ENCODE measurements at regions not wholly inside any gene's neighbourhood (a gene's known extent, or its start where the extent isn't known, plus 50 kb on each side); places are given as distances from the start of the nearest gene placed in this dataset.

- Mint-ChIP-seq H3K9me3 (ENCODE audit: insufficient read depth) (no peaks in the 10 kb centered on the region), H3K27me3 (peaks cover 48% of the 10 kb centered on the region), H3K4me3 (no peak overlapping the region), H3K27ac (no peak overlapping the region), H3K4me1 (no peaks in the 10 kb centered on the region)
- H3K9me3 ChIP-seq (ENCODE audit: control extremely low read depth in 1 of 3, control insufficient read depth in 2 of 3, insufficient read depth in 1 of 3, low read length in 2 of 3), result no peaks in the 10 kb centered on the region
- H3K79me2 ChIP-seq (ENCODE audit: control insufficient read depth, insufficient read depth, low read length), result no peaks in the 10 kb centered on the region
- H3K27ac ChIP-seq (ENCODE audit: low read length in 2 of 2), result no peak overlapping the region
- no peaks in the 10 kb centered on the region for H3K36me3 ChIP-seq (replicated peaks in 1 of 2; ENCODE audit: control extremely low read depth in 1 of 2, control insufficient read depth in 1 of 2, extremely low read depth in 1 of 2, insufficient read depth in 2 of 2, low read length in 1 of 2)
- no peaks in the 10 kb centered on the region for H4K20me1 ChIP-seq (ENCODE audit: control insufficient read depth, insufficient read depth, low read length, poor library complexity, severe bottlenecking)
- 100% methylated on average over 3 of the region's 3 CpGs for WGBS (ENCODE audit: insufficient coverage)
- no peak for ATAC-seq (ENCODE audit: low read depth)
- DNase-seq, result no peak
- ChIA-PET POLR2A (no interaction called here), CTCF (interaction anchor here (11.2 kb wide), 1 partner anchor 12 kb away, joined by 86 read pairs; no protein-coding TSS in a partner anchor)
- H3K4me1 ChIP-seq (ENCODE audit: control insufficient read depth in 2 of 2, insufficient read depth in 2 of 2, low read length in 2 of 2), result no peaks in the 10 kb centered on the region
- no peak overlapping the region for H3K9ac ChIP-seq (ENCODE audit: low read length)
- intact Hi-C loops (cut with micrococcal nuclease), result no loop called here
- peaks cover 0 to 17% (median 7%) of the 10 kb centered on the region in 4 experiments for H3K27me3 ChIP-seq (replicated peaks in 1 of 4; ENCODE audit: control extremely low read depth in 1 of 4, control insufficient read depth in 3 of 4, insufficient read depth in 4 of 4, low read length in 3 of 4)
- TF ChIP-seq CTCF (IDR thresholded peaks at IDR 0.05) (no peak), EZH2 (IDR thresholded peaks at IDR 0.05; ENCODE audit: borderline replicate concordance, insufficient read depth, low read depth, low read length, poor library complexity, severe bottlenecking) (no peak)
- no peak overlapping the region for H3K4me2 ChIP-seq (replicated peaks; ENCODE audit: low read depth, low read length, poor library complexity, severe bottlenecking)
- H3K4me3 ChIP-seq (ENCODE audit: control extremely low read depth in 1 of 5, extremely low read depth in 1 of 5, insufficient read depth in 1 of 5, low read depth in 2 of 5, low read length in 4 of 5), result no peak overlapping the region
- no peak overlapping the region for H2AFZ ChIP-seq (ENCODE audit: insufficient read depth, low read depth, low read length, poor library complexity, severe bottlenecking)
Observed at GRCh38 chr1:204818998-204819397, 51.7 kb upstream of the NFASC start.

DNA sequence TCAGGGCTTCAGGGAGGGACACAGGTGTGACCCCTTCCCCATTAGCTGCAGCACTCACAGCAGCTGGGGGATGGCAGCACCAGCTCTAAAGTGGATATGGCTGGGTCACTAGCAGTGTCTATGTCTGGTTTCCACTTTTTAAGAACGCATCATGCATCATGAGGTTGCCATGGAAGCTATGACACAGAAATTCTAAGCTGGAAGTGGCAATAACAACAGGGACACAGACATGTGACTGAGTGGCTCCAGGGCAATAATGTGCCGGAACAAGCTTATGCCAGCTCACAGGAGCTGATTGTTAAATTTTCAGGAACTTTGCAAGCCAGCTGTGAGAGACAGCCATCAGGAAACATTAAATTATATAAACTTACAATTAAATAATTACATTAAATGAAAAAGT lies 51.2 kb upstream of the NFASC start:
- peaks cover 43% of the 10 kb centered on the region for H3K27me3 Mint-ChIP-seq
- no peaks in the 10 kb centered on the region for H4K20me1 ChIP-seq (ENCODE audit: control insufficient read depth, insufficient read depth, low read length, poor library complexity, severe bottlenecking)
- CTCF ChIA-PET, result interaction anchor here (11.2 kb wide), 1 partner anchor 13 kb away, joined by 86 read pairs; no protein-coding TSS in a partner anchor
- H3K79me2 ChIP-seq (ENCODE audit: control insufficient read depth, insufficient read depth, low read length), result no peaks in the 10 kb centered on the region
- no peaks in the 10 kb centered on the region for H3K4me1 Mint-ChIP-seq
- no peak overlapping the region for H3K27ac ChIP-seq (ENCODE audit: low read length in 2 of 2)
- H3K27me3 ChIP-seq (replicated peaks in 1 of 4; ENCODE audit: control extremely low read depth in 1 of 4, control insufficient read depth in 3 of 4, insufficient read depth in 4 of 4, low read length in 3 of 4), result peaks cover 0 to 12% (median 6%) of the 10 kb centered on the region in 4 experiments
- no peaks in the 10 kb centered on the region for H3K36me3 ChIP-seq (replicated peaks in 1 of 2; ENCODE audit: control extremely low read depth in 1 of 2, control insufficient read depth in 1 of 2, extremely low read depth in 1 of 2, insufficient read depth in 2 of 2, low read length in 1 of 2)
- DNase-seq (no peak), ATAC-seq (ENCODE audit: low read depth) (no peak)
- H3K4me2 ChIP-seq (replicated peaks; ENCODE audit: low read depth, low read length, poor library complexity, severe bottlenecking), result no peak overlapping the region
- no peaks in the 10 kb centered on the region for H3K9me3 ChIP-seq (ENCODE audit: control extremely low read depth in 1 of 3, control insufficient read depth in 2 of 3, insufficient read depth in 1 of 3, low read length in 2 of 3)
- H3K4me3 Mint-ChIP-seq, result no peak overlapping the region
- no peak for TF ChIP-seq CTCF (IDR thresholded peaks at IDR 0.05)
- no peak for TF ChIP-seq EZH2 (IDR thresholded peaks at IDR 0.05; ENCODE audit: borderline replicate concordance, insufficient read depth, low read depth, low read length, poor library complexity, severe bottlenecking)
- no peak overlapping the region for H3K9ac ChIP-seq (ENCODE audit: low read length)
- POLR2A ChIA-PET, result no interaction called here
- no peaks in the 10 kb centered on the region for H3K9me3 Mint-ChIP-seq (ENCODE audit: insufficient read depth)
- WGBS (ENCODE audit: insufficient coverage), result 62% methylated on average over 1 of the region's 2 CpGs
- no peaks in the 10 kb centered on the region for H3K4me1 ChIP-seq (ENCODE audit: control insufficient read depth in 2 of 2, insufficient read depth in 2 of 2, low read length in 2 of 2)
- intact Hi-C loops (cut with micrococcal nuclease), result no loop called here
- no peak overlapping the region for H2AFZ ChIP-seq (ENCODE audit: insufficient read depth, low read depth, low read length, poor library complexity, severe bottlenecking)
- H3K4me3 ChIP-seq (ENCODE audit: control extremely low read depth in 1 of 5, extremely low read depth in 1 of 5, insufficient read depth in 1 of 5, low read depth in 2 of 5, low read length in 4 of 5), result no peak overlapping the region
- no peak overlapping the region for H3K27ac Mint-ChIP-seq

Measured in B cell (primary cell).